HG03039 (cell line): ENCODE measurements at regions not wholly inside any gene's neighbourhood (a gene's known extent, or its start where the extent isn't known, plus 50 kb on each side); places are given as distances from the start of the nearest gene placed in this dataset.

Experiments
- ATAC-seq: cut with Tn5 transposase; IDR thresholded peaks from one replicate; pipeline ENCODE4 v1.9.1; 2021; ENCODE audit warnings: mild to moderate bottlenecking, moderate library complexity; ENCODE audit not compliant: unreplicated experiment

DNA sequence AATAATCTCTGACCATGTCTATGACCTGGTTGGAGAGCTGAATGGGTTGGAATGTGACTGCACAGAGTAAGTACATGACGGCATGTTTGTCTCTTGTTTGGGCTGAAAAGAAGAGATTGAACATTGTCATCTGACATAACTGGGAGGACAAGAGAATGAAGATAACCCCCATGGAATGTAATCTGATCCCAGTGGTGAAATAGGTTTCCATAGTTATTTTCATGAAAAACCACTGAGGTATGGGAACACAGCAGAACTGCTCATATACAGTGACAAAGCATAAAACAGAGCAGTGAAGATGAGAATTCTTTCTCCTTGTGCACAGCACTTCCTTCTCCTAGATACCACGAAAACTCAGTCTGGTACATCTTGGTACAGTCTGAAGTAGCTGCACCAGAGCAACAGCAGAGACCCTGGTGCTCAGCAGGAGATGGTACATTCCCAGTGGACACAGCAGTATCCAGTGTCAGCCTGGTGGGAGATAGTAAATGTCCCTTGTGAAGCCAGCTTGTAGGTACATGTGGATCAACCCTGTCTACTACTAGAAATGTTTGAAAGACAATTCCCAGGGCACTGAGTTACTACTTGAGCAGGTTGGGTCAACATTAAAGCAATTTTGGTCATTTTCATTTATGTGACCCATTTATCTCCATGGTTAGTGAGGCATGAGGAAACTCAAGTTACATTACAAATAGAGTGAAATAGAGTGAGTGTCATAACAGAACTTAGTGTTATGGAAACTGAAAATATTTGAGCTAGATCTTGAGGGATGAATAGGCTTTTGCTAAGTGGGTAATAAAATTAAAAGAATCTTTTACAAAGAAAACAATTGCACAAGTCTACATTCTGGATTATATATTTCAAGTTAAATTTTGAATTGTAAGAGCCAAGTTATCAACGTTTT, 178.3 kb downstream of the SUCNR1 start:
- peak; percentile 67 for ATAC-seq

DNA sequence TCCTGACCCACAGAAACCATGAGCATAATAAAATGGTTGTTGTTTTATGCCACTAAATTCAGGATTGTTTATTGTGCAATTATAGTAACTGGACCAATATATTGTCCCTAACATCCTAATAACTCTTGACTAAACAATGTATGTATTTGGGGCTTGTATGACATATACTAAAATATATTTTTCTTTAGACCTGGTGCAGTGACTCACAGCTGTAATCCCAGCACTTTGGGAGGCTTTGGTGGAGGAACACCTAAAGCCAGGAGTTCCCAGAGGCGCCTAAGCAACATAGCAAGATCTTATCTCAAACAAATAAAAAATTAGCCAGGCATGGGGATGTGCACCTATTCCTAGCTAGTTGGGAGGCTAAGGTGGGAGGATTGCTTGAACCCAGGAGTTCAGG, 180.4 kb downstream of the SUCNR1 start:
- no peak for ATAC-seq

DNA sequence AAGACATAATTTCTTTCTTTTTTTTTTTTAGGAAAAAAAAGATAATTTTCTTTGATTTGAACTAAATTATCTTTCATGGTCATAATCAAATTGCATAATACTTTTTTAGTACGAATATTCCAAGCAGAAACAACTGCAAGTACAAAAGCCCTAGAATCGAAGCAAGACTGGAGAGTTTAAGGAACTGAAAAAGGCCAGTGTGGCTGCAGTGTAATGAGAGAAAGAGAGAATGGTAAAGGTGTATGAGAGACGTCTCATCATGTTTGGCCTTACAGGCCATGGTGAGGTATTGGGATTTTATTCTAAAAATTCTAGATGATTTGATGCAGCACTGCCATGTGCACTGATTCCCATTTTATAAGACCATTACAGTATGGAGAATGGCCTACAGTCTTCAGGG, 180.9 kb downstream of the SUCNR1 start:
- no peak for ATAC-seq

DNA sequence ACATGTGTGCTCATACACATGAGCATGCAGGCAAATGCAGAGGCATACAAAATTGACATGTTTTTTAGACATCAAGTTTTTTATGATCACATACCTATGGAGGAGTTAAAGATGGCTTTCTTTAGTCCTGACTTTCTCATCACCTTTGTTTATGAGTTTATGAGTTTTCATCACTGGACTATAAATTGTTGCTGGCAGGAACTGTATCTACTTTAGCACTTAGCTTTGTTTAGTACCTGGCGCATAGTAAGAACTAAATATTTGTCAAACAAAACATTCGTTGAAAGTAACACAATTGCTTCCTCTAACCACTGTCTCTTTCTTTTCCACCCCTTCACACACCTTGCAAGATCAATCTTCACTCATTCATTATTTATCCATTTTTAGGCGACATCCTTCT, 182.6 kb downstream of the SUCNR1 start:
- ATAC-seq = no peak

DNA sequence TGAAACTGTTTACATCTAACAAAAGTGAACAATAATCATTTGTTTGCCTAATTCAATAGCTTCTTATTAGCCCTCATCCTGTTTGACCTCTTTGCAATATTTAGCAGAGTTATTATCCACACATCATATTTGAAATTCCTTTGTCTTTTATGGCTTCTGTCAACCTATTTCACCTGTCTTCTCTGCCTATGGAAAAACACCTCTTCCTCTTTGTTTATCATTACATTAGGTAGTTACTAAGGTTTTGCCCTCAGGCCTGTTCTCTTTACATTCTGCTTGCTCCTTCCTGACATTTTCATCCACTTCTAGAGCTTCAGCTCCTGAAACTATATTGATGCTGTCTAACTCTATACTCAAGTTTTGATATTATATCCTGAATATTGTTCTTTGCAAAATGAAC, 183.0 kb downstream of the SUCNR1 start:
- no peak for ATAC-seq

DNA sequence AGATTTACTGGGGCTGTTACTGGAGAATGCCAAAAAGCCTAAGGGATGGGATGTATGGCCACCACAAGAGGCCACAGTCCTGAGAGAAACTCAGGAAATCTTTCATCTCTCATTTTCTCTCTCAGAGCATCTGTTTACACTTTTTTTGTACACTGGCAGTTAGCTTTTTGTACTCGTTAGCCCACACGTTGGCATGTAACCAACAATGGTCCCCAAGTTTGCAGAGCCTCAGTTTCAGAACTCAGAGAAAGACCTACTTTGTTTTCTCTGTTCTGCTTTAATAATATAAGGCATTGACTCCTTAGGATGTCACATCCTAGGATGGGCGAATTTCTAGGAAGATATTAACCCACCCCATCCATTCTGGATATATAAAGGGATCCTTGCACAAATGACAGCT, 183.5 kb downstream of the SUCNR1 start:
- ATAC-seq = no peak

- no peak for ATAC-seq
These were observed 185.4 kb downstream of the SUCNR1 start for GRCh38 chr3:152058856-152059255.

- ATAC-seq = no peak
These were observed 187.3 kb downstream of the SUCNR1 start for GRCh38 chr3:152060701-152061100.

- ATAC-seq = no peak
These were observed 187.9 kb downstream of the SUCNR1 start for GRCh38 chr3:152061296-152061695.

- no peak for ATAC-seq
These were observed 196.4 kb downstream of the SUCNR1 start for GRCh38 chr3:152069871-152070270.

DNA sequence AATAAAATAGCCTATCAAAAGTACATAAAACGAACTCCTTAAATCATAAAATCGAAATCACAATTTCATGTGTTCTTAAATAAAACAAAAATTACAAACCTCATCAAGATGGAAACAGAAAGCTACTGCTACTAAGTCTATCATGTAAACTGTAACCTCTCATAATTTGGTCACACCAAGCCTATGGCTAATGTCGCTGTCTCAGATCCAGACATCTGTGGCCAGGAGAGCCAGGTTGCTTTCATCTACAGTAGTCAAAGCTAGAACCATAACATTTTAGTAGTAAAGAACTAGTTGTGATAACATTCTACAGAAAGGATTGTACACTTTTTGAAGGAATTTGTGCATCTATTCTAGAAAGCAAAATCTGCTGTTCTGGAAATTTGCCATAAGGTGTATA, 197.4 kb upstream of the MBNL1 start:
- no peak for ATAC-seq

DNA sequence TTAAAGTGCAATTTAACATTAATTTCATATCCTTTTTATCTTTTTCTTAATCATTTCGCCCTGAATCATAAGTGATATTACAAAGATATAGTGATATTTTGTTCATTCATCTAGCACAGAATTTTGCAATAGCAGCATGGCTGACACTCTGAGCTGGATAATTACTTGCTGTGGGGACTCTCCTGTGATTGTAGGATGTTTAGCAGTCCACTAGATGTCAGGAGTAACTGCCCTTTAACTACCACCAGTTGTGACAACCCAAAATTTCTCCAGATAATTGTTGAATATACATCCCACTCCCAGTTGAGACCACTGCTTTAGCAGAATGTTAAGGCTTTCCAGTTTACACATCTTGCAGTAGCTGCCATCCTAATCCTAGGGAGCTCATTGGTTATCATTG, 196.8 kb upstream of the MBNL1 start:
- no peak for ATAC-seq

GRCh38 chr3:152073267-152073666, 195.5 kb upstream of the MBNL1 start:
- no peak for ATAC-seq

DNA sequence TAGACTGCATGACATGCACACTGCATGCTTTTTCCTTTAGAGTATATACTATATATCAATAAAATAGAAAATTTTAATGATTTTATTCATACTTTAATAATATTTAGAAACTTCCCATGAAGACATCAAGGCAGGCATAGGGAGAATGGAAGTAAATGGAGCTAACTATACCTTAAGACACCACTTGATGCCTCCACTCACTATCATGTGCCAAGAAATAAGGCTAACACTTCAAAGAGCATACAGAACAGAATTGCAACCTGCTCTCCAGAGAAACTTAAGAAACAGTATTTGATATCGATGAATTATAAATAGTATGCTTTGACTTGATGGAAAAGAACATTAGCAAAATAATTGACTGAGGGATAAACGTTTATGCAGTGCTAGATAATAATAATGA, 192.6 kb upstream of the MBNL1 start:
- ATAC-seq = no peak

GRCh38 chr3:152079980-152080379, 188.7 kb upstream of the MBNL1 start:
- no peak for ATAC-seq

DNA sequence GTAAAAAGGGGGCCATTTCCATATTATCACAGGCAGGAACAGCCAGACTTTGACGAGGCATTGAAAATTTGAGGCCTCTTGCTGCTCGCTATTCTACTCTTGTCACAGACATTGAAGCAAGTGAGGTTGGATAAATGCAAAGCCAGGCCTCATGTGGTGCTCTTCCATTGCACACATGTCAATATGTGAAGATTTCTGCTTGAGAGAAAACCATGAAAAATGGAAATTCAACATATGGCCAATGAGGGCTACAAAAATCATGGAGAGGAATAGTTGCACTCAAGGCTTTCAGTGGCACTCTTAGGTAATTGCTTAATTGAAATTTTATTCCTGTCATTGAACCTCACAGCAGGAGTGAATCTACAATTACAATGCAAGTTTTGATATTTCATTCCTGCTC, 185.6 kb upstream of the MBNL1 start:
- ATAC-seq = no peak

- ATAC-seq = no peak
These were observed 184.1 kb upstream of the MBNL1 start for GRCh38 chr3:152084441-152085158.

- no peak for ATAC-seq
These were observed 181.6 kb upstream of the MBNL1 start for GRCh38 chr3:152087153-152087552.

GRCh38 chr3:152089528-152089927, 179.2 kb upstream of the MBNL1 start:
- ATAC-seq = no peak

GRCh38 chr3:152091725-152092124, 177.0 kb upstream of the MBNL1 start:
- no peak for ATAC-seq

DNA sequence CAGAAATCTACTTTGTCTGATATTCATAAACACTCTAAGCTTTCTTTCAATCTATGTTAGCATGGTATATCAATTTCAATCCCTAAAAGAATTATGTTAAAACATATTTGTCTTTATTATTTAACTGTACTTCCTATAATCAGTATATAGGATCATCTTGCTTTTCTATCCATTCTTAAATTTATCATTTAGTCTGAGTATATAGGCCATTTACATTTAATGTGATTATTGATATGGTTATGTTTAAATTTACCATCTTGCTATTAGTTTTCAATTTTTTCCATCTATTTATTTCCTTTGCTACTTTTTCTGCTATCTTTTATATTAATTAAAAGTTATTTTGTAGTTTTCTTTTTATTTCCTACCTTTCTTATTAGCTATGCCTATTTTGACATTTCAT, 174.8 kb upstream of the MBNL1 start:
- no peak for ATAC-seq

DNA sequence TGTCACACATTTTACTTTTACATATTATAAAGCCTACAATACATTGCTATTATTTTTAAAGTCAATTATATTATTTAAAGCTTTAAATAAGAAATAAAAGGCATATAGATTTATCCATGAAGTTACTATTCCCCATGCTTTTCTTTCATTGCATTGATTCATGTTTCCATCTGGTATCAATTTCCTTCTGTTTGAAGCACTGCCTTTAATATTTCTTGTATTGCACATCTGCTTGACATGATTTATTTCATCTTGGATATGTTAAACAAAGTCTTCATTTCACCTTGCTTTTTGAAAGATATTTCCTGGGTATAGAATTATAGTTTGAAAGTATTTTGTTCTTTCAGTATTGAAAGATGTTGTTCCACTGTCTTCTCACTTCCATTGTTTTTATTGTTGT, 174.3 kb upstream of the MBNL1 start:
- ATAC-seq = no peak
